ENCODE measurements at regions not wholly inside any gene's neighbourhood (a gene's known extent, or its start where the extent isn't known, plus 50 kb on each side); places are given as distances from the start of the nearest gene placed in this dataset.

DNA sequence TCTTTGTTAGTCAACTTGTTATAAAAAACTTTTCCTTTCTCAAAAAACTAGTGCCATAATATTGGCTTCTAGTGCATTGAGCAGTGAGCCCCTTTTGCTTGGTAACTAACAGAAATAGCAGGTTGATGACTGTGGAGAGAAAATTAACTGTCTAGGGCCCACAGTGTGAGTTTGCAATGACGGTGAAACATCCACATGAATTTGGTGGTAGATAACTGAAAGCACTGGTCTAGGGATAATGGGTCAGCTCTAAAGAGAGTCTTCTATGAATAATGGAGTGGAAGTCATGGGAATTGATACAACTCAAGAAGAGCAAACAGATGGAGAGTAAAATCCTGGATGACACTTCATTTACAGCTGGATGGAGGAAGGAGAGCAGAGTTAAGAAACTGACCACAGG is 245.4 kb downstream of the METTL4 start:
- in situ Hi-C loops (cut with HindIII; ENCODE audit: low pct_unique_long_range_greater_than_20kb, low sequenced_read_pairs) = no loop called here
- no peak for DNase-seq (ENCODE audit: low read depth in 1 of 2, low spot score in 1 of 2)
- TF ChIP-seq JUND (IDR thresholded peaks at IDR 0.05; ENCODE audit: low read depth) = no peak

DNA sequence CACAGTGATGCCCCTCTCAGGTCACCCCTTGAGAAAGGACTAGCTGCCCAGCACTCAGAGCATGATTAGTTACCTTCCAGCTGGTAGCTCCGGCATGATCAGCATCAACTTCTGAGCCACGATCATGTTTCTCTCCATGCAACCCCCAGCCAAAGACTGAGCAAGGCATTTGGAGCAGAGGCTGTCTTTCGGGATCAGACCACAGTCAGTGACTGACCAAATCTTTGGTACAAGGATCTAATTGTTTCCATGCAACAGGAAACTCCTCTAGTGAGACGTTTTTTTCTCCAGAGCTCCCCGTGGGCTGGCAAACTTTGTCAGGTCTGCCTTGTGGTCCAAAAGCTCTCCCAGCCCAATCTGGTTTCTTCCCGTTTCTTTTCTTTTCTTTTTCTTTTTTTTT is 244.3 kb downstream of the METTL4 start:
- in situ Hi-C loops (cut with HindIII; ENCODE audit: low pct_unique_long_range_greater_than_20kb, low sequenced_read_pairs) = no loop called here
- TF ChIP-seq JUND (IDR thresholded peaks at IDR 0.05; ENCODE audit: low read depth) = no peak
- DNase-seq (ENCODE audit: low read depth in 1 of 2, low spot score in 1 of 2) = no peak

DNA sequence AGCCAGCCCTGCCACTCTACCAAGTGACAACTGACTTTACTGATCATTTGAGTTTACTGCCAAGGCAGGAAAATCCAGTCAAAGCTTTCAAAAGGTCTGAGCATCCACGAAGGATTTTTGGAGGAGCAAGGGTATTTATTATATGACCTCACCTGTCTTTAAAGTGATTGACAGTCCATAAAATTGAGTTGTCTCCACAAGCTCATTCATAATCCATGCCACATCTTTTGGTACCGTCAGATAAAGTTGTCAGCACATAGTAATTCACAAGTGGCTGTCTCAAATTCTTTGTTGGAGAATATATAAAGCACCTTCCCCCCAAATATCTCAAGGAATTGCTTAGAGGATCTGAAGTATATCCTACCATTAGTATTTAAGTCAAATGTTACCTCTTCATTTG is 240.5 kb downstream of the METTL4 start:
- no peak for DNase-seq (ENCODE audit: low read depth in 1 of 2, low spot score in 1 of 2)
- in situ Hi-C loops (cut with HindIII; ENCODE audit: low pct_unique_long_range_greater_than_20kb, low sequenced_read_pairs) = no loop called here
- TF ChIP-seq JUND (IDR thresholded peaks at IDR 0.05; ENCODE audit: low read depth) = no peak

DNA sequence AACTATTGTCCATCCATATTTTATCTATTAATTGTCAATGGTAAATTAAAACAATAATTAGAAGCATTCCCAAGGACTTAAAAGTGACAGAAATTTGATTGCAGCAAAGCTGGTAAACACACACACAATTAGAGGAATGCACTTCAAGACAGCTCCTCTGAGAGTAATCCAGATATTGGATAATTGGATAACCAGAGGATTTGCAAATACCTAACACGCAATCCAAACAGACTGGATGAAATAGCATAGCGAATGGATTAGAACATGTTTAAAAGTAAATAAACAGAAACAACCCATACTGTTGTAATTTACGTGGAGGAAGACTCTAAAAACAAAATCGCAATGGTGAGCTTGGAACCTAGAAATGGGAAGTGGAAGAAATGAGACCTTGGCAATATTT is 239.8 kb downstream of the METTL4 start:
- no peak for TF ChIP-seq JUND (IDR thresholded peaks at IDR 0.05; ENCODE audit: low read depth)
- in situ Hi-C loops (cut with HindIII; ENCODE audit: low pct_unique_long_range_greater_than_20kb, low sequenced_read_pairs) = no loop called here
- no peak for DNase-seq (ENCODE audit: low read depth in 1 of 2, low spot score in 1 of 2)

DNA sequence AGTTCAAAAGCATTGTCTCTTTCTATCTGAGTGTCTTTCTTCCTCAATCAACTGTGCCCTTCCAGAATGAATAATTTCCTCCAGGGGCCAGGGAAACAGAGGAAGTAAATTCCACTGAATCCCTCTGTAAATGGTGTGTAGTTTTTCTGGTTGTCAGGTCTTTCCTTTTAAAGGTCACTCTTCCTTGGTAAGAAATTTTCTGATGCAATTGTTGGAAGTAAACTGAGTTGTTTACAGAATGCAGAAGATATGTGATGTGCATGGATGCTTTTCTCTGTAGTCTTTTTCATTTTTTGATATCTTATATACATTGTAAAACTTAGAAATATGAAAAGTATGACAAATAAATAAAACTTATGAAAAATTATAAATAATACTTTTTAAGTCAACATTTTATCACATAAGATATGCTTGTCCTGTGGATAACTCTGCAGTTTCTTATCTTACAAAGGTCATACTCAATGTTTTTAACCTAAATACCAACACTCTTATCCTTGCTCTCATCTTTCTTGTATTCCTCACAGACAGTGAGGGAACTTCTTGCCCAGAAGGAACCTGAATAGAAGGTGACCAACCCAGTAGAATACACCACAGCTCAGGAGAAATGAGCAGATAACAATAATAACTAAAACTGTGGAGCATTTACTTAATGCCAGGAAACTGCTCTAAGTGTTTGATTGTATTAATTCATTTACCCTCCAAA is 234.5 kb downstream of the METTL4 start:
- DNase-seq (ENCODE audit: low read depth in 1 of 2, low spot score in 1 of 2) = peak in 1 of 2 experiments; percentile 8
- TF ChIP-seq JUND (IDR thresholded peaks at IDR 0.05; ENCODE audit: low read depth) = no peak
- in situ Hi-C loops (cut with HindIII; ENCODE audit: low pct_unique_long_range_greater_than_20kb, low sequenced_read_pairs) = no loop called here

DNA sequence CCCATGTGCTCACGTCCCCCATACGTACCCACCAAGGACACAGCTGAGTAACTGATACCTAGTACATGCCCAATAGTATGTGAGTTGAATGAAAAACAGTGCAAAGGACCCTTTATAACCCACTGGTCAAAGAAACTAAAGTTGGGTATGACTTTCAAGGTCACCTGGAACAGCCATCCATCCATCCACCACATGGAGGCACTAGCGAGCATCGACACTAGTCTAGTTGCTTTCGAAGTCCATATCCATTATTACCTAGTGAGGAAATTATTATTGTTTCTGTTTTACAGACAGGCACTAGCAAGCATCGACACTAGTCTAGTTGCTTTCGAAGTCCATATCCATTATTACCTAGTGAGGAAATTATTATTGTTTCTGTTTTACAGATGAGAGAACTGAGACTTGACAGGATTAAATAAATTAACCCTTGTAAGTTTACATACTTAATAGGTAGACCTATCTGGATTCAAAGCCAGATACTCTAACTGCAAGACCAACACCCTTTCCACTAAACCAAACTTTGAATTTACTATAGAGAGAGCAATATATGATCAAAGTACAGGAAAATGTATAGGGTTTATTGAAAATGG is 233.7 kb downstream of the METTL4 start:
- DNase-seq (ENCODE audit: low read depth in 1 of 2, low spot score in 1 of 2) = peak in 1 of 2 experiments; percentile 6
- no peak for TF ChIP-seq JUND (IDR thresholded peaks at IDR 0.05; ENCODE audit: low read depth)
- in situ Hi-C loops (cut with HindIII; ENCODE audit: low pct_unique_long_range_greater_than_20kb, low sequenced_read_pairs) = no loop called here

DNA sequence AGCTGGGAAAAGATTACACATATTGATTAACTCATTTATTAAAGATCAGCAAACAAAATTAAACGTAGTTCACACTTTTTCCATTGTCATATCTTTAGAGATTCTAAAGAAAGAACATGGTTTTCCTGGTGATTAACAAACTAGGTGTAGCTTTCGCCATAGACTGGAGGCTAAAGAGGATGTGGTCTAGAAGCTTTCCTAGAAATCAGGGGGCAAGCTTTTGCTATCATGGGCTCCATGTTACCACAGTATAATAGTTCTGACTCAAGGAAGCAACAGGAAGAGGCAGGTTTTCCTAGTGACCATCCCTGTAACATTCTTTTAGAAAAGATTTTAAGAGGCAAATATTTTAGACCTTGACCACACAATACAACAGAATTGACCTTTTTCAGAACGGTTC is 232.7 kb downstream of the METTL4 start:
- no peak for TF ChIP-seq JUND (IDR thresholded peaks at IDR 0.05; ENCODE audit: low read depth)
- in situ Hi-C loops (cut with HindIII; ENCODE audit: low pct_unique_long_range_greater_than_20kb, low sequenced_read_pairs) = no loop called here
- no peak for DNase-seq (ENCODE audit: low read depth in 1 of 2, low spot score in 1 of 2)

DNA sequence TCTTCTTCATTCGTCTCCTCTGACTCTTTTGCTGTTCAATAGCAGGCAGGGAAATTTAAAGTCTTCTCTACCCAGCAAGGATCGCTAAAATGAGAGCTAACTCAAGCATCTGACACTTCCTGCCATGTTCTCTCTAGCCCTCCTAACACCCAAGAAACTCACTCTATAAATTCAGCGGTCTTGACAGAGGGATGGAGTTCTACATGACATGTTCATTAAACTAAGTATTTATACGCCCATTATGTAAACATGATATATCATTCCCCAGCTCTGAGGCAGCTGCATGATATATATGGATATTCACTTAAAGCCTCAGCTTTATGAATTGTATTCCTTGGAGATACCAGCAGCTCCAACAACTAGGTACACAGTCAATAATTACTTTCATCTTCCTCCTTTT is 231.0 kb downstream of the METTL4 start:
- no peak for TF ChIP-seq JUND (IDR thresholded peaks at IDR 0.05; ENCODE audit: low read depth)
- in situ Hi-C loops (cut with HindIII; ENCODE audit: low pct_unique_long_range_greater_than_20kb, low sequenced_read_pairs) = no loop called here
- DNase-seq (ENCODE audit: low read depth in 1 of 2, low spot score in 1 of 2) = no peak

DNA sequence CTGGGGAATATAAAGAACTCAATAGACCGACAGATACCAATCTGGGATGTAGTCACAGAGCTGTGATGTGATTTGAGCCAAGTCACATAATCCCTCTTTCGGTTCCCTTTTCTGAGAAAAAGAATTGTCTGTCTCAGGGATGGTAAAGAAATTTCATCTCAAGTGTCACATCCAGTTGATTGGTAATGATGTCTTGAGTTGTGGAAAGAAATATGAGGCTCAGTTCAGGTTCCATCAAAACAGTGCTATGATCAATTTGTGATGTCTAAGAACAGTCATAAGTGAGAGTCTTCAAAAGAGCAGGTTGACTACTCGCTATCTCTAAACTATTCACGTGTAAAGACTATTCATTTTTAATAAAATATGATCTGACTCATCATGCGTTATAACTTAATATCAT is 223.3 kb downstream of the METTL4 start:
- in situ Hi-C loops (cut with HindIII; ENCODE audit: low pct_unique_long_range_greater_than_20kb, low sequenced_read_pairs) = no loop called here
- DNase-seq (ENCODE audit: low read depth in 1 of 2, low spot score in 1 of 2) = no peak
- no peak for TF ChIP-seq JUND (IDR thresholded peaks at IDR 0.05; ENCODE audit: low read depth)

DNA sequence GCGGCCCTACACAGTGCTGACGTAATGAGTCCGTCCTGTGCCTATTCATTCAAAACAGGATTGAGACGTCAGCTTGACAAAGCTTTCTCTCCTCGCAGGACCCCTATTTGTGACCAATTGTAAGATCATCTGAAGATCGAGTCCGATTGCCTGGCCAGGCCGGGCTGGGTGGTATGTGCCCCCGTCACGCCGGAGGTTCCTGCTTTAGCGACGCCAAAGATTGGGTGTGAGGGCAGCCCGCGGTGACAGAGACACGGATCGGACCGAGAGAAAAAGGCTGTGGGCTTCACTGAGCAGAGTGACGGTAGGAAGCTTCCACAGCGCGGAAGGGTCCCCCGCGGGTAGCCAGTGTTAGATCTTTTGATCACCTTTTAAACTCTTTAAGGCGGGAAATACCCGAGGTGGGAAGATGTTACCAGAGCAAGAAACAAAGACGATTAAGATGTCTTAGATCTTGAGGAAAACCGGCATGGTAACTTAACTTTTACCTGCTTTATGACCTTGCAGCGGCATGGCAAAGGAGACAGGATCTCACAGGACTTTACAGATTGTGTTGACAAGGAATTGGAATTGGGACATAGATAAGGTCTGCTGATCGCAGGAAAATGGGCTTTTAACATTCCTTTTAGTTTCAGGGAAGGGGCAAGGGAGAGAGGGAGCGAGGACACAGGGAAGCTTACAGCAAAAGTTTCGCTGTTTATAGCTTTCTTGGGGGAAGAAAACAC is 220.0 kb downstream of the METTL4 start:
- DNase-seq (ENCODE audit: low read depth in 1 of 2, low spot score in 1 of 2) = no peak
- in situ Hi-C loops (cut with HindIII; ENCODE audit: low pct_unique_long_range_greater_than_20kb, low sequenced_read_pairs) = no loop called here
- TF ChIP-seq JUND (IDR thresholded peaks at IDR 0.05; ENCODE audit: low read depth) = no peak

DNA sequence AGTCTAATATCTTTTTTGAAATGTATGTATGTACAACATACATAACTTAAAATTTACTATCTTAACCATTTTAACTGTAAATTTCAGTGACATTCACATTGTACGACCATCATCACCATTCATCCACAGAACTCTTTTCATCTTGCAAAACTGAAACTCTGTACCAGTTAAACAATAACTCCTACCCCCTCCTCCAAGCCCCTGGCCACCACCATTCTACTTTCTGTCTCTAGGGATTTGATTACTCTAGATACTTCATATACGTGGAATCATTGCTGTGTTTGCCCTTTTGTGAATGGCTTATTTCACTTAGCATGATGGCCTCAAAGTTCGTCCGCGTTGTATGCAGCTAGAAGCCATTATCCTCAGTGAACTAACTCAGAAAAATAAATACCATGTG is 217.0 kb downstream of the METTL4 start:
- DNase-seq (ENCODE audit: low read depth in 1 of 2, low spot score in 1 of 2) = no peak
- in situ Hi-C loops (cut with HindIII; ENCODE audit: low pct_unique_long_range_greater_than_20kb, low sequenced_read_pairs) = no loop called here
- TF ChIP-seq JUND (IDR thresholded peaks at IDR 0.05; ENCODE audit: low read depth) = no peak

DNA sequence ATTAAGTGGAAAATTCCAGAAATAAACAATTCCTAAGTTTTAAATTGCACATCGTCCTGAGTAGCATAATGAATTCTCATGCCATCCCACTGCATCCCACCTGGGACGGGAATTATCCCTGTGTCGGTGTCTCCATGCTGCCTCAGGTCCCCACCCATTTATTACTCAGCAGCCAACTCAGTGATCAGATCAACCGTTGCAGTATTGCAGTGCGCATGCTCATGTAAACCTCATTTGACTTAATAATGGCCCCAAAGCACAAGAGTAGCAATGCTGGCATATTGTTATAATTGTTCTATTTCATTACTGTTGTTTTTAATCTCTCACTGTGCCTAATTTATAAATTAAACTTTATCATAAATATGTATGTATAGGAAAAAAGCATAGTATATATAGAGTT is 214.4 kb downstream of the METTL4 start:
- in situ Hi-C loops (cut with HindIII; ENCODE audit: low pct_unique_long_range_greater_than_20kb, low sequenced_read_pairs) = no loop called here
- DNase-seq (ENCODE audit: low read depth in 1 of 2, low spot score in 1 of 2) = no peak
- no peak for TF ChIP-seq JUND (IDR thresholded peaks at IDR 0.05; ENCODE audit: low read depth)

DNA sequence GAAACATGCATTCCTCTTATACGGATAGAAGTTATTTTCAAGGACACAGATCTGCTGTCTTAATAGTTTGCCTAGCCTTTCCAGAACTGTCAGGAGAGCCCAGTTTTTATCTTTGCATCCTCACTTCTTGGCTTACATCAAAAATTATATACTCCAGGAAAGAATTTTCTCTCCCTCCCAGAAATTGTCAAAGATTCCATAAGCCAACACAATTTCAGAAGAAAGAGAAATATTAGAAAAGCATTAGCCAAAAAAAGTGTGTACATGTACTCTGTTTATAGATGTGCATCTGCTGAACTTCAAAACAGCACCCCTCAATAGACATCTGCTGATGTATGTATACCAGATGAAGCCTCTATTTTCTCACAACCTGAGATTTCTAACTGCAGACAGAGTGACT is 210.4 kb downstream of the METTL4 start:
- in situ Hi-C loops (cut with HindIII; ENCODE audit: low pct_unique_long_range_greater_than_20kb, low sequenced_read_pairs) = no loop called here
- DNase-seq (ENCODE audit: low read depth in 1 of 2, low spot score in 1 of 2) = no peak
- no peak for TF ChIP-seq JUND (IDR thresholded peaks at IDR 0.05; ENCODE audit: low read depth)
